IMR-90 (cell line): ENCODE measurements at regions not wholly inside any gene's neighbourhood (a gene's known extent, or its start where the extent isn't known, plus 50 kb on each side); places are given as distances from the start of the nearest gene placed in this dataset.

Experiments
- ATAC-seq: fragments of 200-7000 bp; cut with Tn5 transposase; 2 replicates; pipeline ENCODE4 v1.9.1; 2020; ENCODE audit warnings: low read depth, mild to moderate bottlenecking, moderate library complexity
- BruUV-seq: library from RNA; stranded (reverse); fragments of 400-500 nt; replicated peaks from 2 replicates; lab custom pipeline; 2021; lab: Mats Ljungman, UMichigan
- CTCF ChIA-PET: fragments of 300-600 bp; formaldehyde crosslinking; extraction: SDS; loops from one replicate; lab custom pipeline; 2021; ENCODE audit warnings: antibody characterized with exemption; lab: Yijun Ruan, JAX
- POLR2A ChIA-PET: fragments of 300-600 bp; sonication (Branson Sonifier 250); formaldehyde crosslinking; loops from one replicate; lab custom pipeline; 2022; ENCODE audit warnings: antibody characterized with exemption; ENCODE audit not compliant: unreplicated experiment; lab: Charles Lee
- DNase-seq: peaks from one replicate; pipeline ENCODE4 v3.0.0; 2013
- H2AFZ ChIP-seq: replicated peaks from 2 replicates; pipeline ENCODE3; 2013; ENCODE audit warnings: low read length, mild to moderate bottlenecking; ENCODE audit not compliant: poor library complexity
- H2AK5ac ChIP-seq: 2 replicates; pipeline ENCODE4 v1.6.1; 2013; ENCODE audit warnings: low read depth, low read length, inconsistent platforms
- H2AK9ac ChIP-seq: replicated peaks from 2 replicates; pipeline ENCODE3; 2013; ENCODE audit warnings: mild to moderate bottlenecking, low read depth, low read length, moderate library complexity; ENCODE audit not compliant: poor library complexity
- H2BK120ac ChIP-seq: 2 replicates; pipeline ENCODE4 v1.6.1; 2013; ENCODE audit warnings: low read depth, low read length, inconsistent platforms
- H2BK15ac ChIP-seq: 3 replicates; pipeline ENCODE4 v1.6.1; 2013; ENCODE audit warnings: low read depth, low read length, inconsistent platforms
- H2BK20ac ChIP-seq: 2 replicates; pipeline ENCODE4 v1.6.1; 2013; ENCODE audit warnings: low read depth, mild to moderate bottlenecking, inconsistent platforms, low read length, moderate library complexity
- H2BK5ac ChIP-seq: 2 replicates; pipeline ENCODE4 v1.6.1; 2013; ENCODE audit warnings: mild to moderate bottlenecking, low read depth, low read length, inconsistent platforms; ENCODE audit not compliant: poor library complexity, severe bottlenecking
- H3K14ac ChIP-seq: replicated peaks from 2 replicates; pipeline ENCODE4 v1.6.1; 2013; ENCODE audit warnings: low read depth, low read length, inconsistent platforms
- H3K18ac ChIP-seq: 2 replicates; pipeline ENCODE4 v1.6.1; 2013; ENCODE audit warnings: low read depth, low read length, control low read depth
- H3K23ac ChIP-seq: 2 replicates; pipeline ENCODE4 v1.6.1; 2013; ENCODE audit warnings: low read depth, low read length, inconsistent platforms
- H3K27ac ChIP-seq: 2 replicates; pipeline ENCODE4 v1.5.1; 2013; ENCODE audit warnings: mild to moderate bottlenecking, control low read depth, low read length; ENCODE audit not compliant: insufficient read depth
- H3K27me3 ChIP-seq: 2 replicates; pipeline ENCODE4 v1.6.1; 2013; ENCODE audit warnings: low read length; ENCODE audit not compliant: control insufficient read depth, insufficient read depth
- H3K36me3 ChIP-seq: 2 replicates; pipeline ENCODE4 v1.6.1; 2013; ENCODE audit warnings: low read length, mixed read lengths; ENCODE audit not compliant: control insufficient read depth, insufficient read depth
- H3K4ac ChIP-seq: 2 replicates; pipeline ENCODE4 v1.6.1; 2013; ENCODE audit warnings: low read depth, low read length, inconsistent platforms
- H3K4me1 ChIP-seq: 2 replicates; pipeline ENCODE4 v1.6.1; 2013; ENCODE audit warnings: low read length, mixed read lengths; ENCODE audit not compliant: control insufficient read depth, insufficient read depth
- H3K4me2 ChIP-seq: 2 replicates; pipeline ENCODE4 v1.6.1; 2013; ENCODE audit warnings: low read depth, mild to moderate bottlenecking, control low read depth, low read length, moderate library complexity
- H3K4me3 ChIP-seq: 2 replicates; pipeline ENCODE4 v1.5.1; 2013; ENCODE audit warnings: low read depth, mild to moderate bottlenecking, control low read depth, low read length, moderate library complexity; ENCODE audit not compliant: insufficient read depth
- H3K56ac ChIP-seq: 2 replicates; pipeline ENCODE4 v1.6.1; 2013; ENCODE audit warnings: low read length, inconsistent platforms; ENCODE audit not compliant: insufficient read depth; ENCODE audit errors: extremely low read depth
- H3K79me1 ChIP-seq, 2 experiments: 2 replicates each; pipeline ENCODE4 v1.6.1; 2013; ENCODE audit warnings: low read length in 2 of 2, inconsistent platforms in 1 of 2, low read depth in 1 of 2
- H3K9ac ChIP-seq: 2 replicates; pipeline ENCODE4 v1.6.1; 2013; ENCODE audit warnings: low read depth, low read length, control low read depth
- H3K9me1 ChIP-seq: 2 replicates; pipeline ENCODE4 v1.6.1; 2013; ENCODE audit warnings: low read length, inconsistent platforms; ENCODE audit not compliant: insufficient read depth
- H3K9me3 ChIP-seq: 2 replicates; pipeline ENCODE4 v1.6.1; 2013; ENCODE audit warnings: low read length; ENCODE audit not compliant: control insufficient read depth, insufficient read depth
- H4K20me1 ChIP-seq: 2 replicates; pipeline ENCODE4 v1.6.1; 2013; ENCODE audit warnings: low read length, inconsistent platforms; ENCODE audit not compliant: insufficient read depth
- H4K5ac ChIP-seq: 2 replicates; pipeline ENCODE4 v1.6.1; 2013; ENCODE audit warnings: mild to moderate bottlenecking, low read depth, low read length, control low read depth
- H4K8ac ChIP-seq, 2 experiments: 2 replicates each; pipeline ENCODE4 v1.6.1; 2013; ENCODE audit warnings: low read depth in 2 of 2, low read length in 2 of 2, control low read depth in 1 of 2, inconsistent platforms in 1 of 2
- H4K91ac ChIP-seq: 2 replicates; pipeline ENCODE4 v1.6.1; 2013; ENCODE audit warnings: low read depth, low read length, inconsistent platforms; ENCODE audit not compliant: insufficient read depth
- MAFK ChIP-seq: IDR thresholded peaks from 2 replicates; pipeline ENCODE4 v1.6.1; 2012; ENCODE audit warnings: low read depth, low read length, improper control_type of control experiment
- MXI1 ChIP-seq: IDR thresholded peaks from 2 replicates; pipeline ENCODE4 v1.6.1; 2012; ENCODE audit warnings: low read depth, mild to moderate bottlenecking, low read length, moderate library complexity, borderline replicate concordance
- NFE2L2 ChIP-seq: fragments of 150-350 bp; IDR thresholded peaks from 2 replicates; pipeline ENCODE4 v1.6.1; 2016; ENCODE audit warnings: low read depth, mild to moderate bottlenecking, low read length
- POLR2A ChIP-seq: IDR thresholded peaks from 2 replicates; pipeline ENCODE4 v1.6.1; 2012; ENCODE audit warnings: mild to moderate bottlenecking, low read depth, low read length
- RFX5 ChIP-seq: IDR thresholded peaks from 2 replicates; pipeline ENCODE4 v1.8.0; 2012; ENCODE audit warnings: low read depth, mild to moderate bottlenecking, low read length, moderate library complexity
- SMC3 ChIP-seq: fragments of 150-350 bp; IDR thresholded peaks from 2 replicates; pipeline ENCODE4 v1.6.1; 2016; ENCODE audit warnings: low read depth, mild to moderate bottlenecking, antibody characterized with exemption, low read length, moderate library complexity
- WGBS, 2 experiments: methylation state at CpG; one replicate each; pipeline versions ENCODE4 v1.1.5 to v1.1.7; 2013; ENCODE audit warnings: missing lambda C conversion rate in 2 of 2; ENCODE audit not compliant: insufficient read length in 1 of 2; ENCODE audit errors: extremely low coverage in 2 of 2; 5-methylcytosine and 5-hydroxymethylcytosine counted together
- dilution Hi-C: fragments of 300-500 bp; cut with HindIII; formaldehyde crosslinking; loops from one replicate; pipeline ENCODE4 v1.14.3; 2018; ENCODE audit warnings: low sequenced_read_pairs; ENCODE audit not compliant: unreplicated experiment
- in situ Hi-C: fragments of 300-500 bp; cut with MboI; formaldehyde crosslinking; loops from 3 replicates; pipeline ENCODE4 v1.14.3; 2019; ENCODE audit warnings: low sequenced_read_pairs, inconsistent platforms, mixed read lengths
- intact Hi-C: fragments of 100-400 bp; cut with micrococcal nuclease; formaldehyde crosslinking; loops from 2 replicates; pipeline ENCODE4 v1.10.0; 2022
- TF ChIP-seq, protein P1 (sequence below): fragments of 150-350 bp; IDR thresholded peaks from 2 replicates; pipeline ENCODE4 v1.6.1; 2016; ENCODE audit warnings: low read depth, mild to moderate bottlenecking, low read length, moderate library complexity, borderline replicate concordance

GRCh38 chr13:37368501-37368900 is 230.1 kb downstream of the POSTN start:
- intact Hi-C loops (no loop called here), dilution Hi-C loops (no loop called here), in situ Hi-C loops (no loop called here)
- H3K9me3 ChIP-seq = no peaks in the 10 kb centered on the region
- no peak overlapping the region for H2BK15ac ChIP-seq
- H4K20me1 ChIP-seq = no peaks in the 10 kb centered on the region
- H4K5ac ChIP-seq = no peak overlapping the region
- CTCF ChIA-PET = no interaction called here
- H4K8ac ChIP-seq = no peak overlapping the region
- POLR2A ChIA-PET = no interaction called here
- no peak overlapping the region for H3K18ac ChIP-seq
- H3K4me2 ChIP-seq = no peak overlapping the region
- H3K9me1 ChIP-seq = no peaks in the 10 kb centered on the region
- H3K14ac ChIP-seq = no peak overlapping the region
- H3K79me1 ChIP-seq = no peaks in the 10 kb centered on the region
- no peak overlapping the region for H2BK120ac ChIP-seq
- no peak overlapping the region for H3K9ac ChIP-seq
- DNase-seq (no peak), ATAC-seq (no peak)
- no peak overlapping the region for H2AFZ ChIP-seq
- WGBS, 2 experiments = no CpG with 5 or more reads among the region's 4 CpGs
- H3K36me3 ChIP-seq = no peaks in the 10 kb centered on the region
- H2BK5ac ChIP-seq = no peak overlapping the region
- no peak overlapping the region for H3K56ac ChIP-seq
- H4K91ac ChIP-seq = no peak overlapping the region
- no peak overlapping the region for H2AK9ac ChIP-seq
- no peak overlapping the region for H2BK20ac ChIP-seq
- no peak overlapping the region for H3K4me3 ChIP-seq
- no peaks in the 10 kb centered on the region for H3K4me1 ChIP-seq
- no peak for TF ChIP-seq MAFK
- no peak for TF ChIP-seq MXI1
- TF ChIP-seq RFX5 = no peak
- TF ChIP-seq SMC3 = no peak
- no peak for TF ChIP-seq NFE2L2
- TF ChIP-seq POLR2A = no peak
- TF ChIP-seq, protein P1, sequence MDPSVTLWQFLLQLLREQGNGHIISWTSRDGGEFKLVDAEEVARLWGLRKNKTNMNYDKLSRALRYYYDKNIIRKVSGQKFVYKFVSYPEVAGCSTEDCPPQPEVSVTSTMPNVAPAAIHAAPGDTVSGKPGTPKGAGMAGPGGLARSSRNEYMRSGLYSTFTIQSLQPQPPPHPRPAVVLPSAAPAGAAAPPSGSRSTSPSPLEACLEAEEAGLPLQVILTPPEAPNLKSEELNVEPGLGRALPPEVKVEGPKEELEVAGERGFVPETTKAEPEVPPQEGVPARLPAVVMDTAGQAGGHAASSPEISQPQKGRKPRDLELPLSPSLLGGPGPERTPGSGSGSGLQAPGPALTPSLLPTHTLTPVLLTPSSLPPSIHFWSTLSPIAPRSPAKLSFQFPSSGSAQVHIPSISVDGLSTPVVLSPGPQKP = no peak
- no peak overlapping the region for H3K4ac ChIP-seq
- no peak overlapping the region for H3K23ac ChIP-seq
- H3K27ac ChIP-seq = no peak overlapping the region
- no peak overlapping the region for H2AK5ac ChIP-seq
- H3K27me3 ChIP-seq = no peaks in the 10 kb centered on the region
- BruUV-seq = no TSS peak
